HK-2 (cell line): ENCODE measurements at regions not wholly inside any gene's neighbourhood (a gene's known extent, or its start where the extent isn't known, plus 50 kb on each side); places are given as distances from the start of the nearest gene placed in this dataset.

Experiments used
- DNase-seq: peaks from one replicate; pipeline ENCODE4 v3.0.0-alpha.2; 2018; ENCODE audit not compliant: unreplicated experiment

DNA sequence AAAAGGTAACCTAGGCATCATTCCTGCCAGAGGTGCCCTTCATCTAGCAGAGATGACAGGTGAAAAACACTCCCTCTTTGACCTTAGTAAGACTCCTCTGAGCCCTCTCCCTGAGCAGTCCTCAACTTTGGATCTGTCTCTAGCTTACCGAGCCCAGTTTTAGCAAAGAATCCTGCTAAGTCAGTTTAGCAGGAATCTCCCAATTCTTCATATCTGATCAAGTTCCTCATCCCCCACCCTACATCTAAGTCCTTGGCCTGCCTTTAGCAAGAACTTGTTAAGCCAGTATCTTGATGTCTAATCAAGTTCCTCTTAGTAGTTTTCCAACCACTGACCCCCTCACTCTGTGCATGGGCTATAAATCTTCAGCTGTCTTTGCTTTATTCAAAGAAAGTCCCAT, 235.6 kb downstream of the OMA1 start:
- no peak for DNase-seq

DNA sequence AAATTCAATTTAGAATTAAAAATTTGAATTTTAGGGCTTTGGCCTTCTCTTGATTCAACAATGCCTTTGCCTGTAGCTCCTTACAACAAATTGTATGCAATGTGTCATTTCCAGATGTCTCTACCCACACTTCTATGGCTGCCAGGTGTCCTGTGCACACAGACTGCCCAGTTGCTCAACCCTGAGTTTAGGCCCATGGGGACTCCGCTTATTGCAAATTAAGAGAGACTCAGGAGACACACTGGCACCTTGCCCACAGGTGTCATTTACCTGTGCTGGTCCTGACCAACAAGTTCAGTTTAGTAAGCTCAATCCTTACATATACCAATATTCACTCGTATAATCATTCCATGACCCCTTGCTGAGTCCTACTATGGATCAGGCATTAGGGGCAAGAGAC, 236.1 kb downstream of the OMA1 start:
- no peak for DNase-seq

DNA sequence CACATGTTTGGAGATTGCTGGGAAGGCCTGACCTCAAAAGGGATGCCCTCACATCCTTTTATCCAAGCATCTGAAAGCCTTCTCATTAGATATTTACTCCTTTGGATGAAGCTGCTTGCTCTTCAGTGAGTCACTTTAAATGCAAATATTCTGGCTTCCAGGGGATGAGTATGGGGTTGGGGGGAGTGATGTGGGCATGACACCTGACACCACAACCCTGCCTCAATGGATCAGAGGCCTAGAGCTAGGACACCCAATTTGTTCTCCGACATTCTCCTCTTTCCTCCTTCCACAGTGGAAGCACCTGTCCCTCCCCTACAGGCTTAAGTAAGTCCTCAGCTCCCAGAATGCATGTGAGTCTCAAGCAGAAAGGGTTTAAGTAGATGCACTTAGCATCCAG, 238.3 kb downstream of the OMA1 start:
- DNase-seq: no peak

DNA sequence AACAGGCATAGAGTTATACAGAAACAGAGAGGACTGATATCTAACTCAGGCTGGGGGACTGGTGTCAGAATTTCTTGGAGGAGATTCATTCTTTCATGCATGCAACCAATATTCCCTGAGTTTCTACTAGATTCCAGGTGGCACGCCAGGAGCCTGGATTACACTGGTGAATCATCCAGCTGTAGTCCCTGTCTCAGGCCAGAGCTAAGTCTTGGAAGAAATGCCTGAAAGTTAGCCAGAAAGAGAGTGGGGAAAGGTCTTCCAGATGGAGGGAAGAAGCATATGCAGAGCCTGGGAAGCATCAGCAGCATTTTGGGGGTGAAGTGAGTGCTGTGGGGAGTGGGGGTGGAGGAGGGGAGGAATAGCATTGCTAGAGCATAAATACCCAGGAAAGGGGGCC, 239.1 kb downstream of the OMA1 start:
- no peak for DNase-seq

DNA sequence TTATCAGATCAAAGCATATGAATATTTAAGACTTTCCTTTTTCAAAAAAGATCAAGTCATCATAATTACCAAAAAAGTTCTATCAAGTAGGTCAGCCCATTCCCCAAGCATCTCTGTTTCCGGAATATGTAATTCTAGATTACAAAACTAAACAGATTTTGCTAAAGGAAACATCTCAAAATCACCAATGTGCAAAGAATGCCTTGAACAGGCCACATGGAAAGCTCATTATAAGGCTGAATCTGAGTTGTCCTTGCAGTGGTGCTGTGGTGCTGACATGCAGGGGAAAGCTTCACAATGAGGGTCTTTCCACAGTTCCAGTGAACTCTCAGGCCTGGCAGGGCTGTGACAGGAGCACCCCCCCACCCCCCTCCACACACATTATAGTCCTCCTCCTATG, 240.9 kb downstream of the OMA1 start:
- DNase-seq: no peak

DNA sequence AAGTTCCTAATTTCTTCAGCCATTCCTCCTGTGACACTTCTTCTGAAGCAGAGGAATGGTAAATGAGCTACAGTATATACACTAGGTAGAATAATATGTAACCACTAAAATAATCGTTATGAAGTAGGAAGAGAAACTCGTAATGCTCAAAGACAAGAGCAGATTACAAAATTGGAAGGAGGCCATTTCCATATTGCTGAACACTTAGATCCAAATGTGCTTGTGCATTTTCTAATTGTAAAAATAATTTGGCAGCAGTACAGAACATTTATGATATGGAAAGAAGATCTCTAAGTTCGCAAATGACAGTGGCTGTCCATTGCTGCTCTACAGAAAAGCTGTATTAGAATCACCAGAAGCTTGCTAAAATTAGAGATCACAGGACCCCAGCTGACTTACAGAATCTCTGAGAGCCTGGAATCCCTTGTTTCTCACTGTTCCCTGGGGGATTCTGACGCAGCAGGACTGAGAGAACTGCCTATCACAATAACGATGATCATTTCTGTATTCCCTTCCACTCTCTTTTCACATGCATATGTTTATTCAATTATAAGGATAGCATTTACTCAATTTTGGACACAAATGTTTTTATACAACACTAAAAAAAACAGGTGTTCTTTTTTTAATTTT, 242.1 kb downstream of the OMA1 start:
- no peak for DNase-seq

DNA sequence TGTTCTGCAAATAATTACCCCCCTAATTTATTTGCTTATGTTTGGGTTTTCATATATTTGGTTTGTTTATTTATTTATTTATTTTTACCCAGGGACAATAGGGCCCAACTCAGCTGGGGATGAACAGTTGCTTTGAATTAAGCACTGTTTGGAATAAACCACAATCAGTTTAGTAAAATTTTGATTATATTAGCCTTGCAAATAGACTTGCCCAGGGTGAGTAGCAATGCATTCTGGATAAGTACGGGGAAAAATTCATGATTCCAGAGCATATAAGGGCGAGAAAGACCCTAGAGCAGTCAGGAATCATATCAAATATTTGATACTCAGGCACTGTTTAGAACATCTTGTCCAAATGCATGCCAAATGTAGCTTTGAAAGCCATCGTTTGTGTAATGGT, 242.7 kb downstream of the OMA1 start:
- no peak for DNase-seq

DNA sequence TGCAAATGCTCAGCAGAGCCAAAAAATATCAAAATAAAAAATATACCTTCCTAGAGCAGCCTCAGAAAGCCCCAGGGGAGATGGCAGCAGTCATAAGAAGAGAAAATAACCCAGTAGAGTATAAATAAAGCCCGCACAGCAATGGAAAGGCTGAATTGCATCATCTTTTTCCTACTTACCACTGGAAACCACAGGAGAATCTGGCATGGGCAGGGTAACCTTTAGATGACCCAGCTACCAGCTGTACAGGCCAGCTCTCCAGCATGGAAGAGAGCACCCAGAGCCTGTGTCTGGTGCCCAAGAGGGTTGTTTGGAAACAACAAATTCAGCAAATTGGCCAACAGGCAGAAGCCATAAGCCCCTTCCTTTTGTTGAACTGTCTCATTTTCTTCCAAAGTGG, 253.1 kb downstream of the OMA1 start:
- no peak for DNase-seq

DNA sequence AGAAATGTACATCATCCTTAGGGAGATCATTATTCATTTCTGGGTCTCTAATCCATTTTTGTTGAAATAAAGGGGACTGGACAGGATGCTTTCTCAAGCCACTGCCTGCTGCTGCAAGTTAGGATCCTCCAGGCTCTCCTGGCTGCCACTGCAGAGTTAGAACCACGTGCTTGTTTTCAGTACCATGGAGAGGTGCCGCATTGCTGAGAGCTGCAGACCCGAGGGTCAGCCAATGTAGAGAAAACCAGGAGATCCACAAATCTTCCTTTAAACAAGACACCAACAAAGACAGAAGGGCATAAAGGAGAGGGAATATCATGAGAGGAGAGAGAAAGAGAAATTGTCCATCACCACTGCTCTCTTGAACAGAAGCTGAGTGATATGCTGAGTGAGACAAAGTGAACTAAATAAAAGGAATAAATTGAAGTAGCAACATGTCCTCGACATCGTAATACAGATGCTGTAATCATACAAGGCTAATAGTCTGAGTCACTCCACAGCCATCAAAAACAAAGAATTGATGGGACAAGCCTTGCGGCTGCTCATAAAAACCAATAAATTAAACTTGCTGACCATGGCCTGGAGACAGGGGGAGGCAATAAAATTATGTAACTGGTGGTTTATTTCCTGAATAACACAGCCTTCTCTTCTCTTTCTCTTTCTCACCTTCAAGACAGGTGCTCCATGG, 255.7 kb downstream of the OMA1 start:
- no peak for DNase-seq

DNA sequence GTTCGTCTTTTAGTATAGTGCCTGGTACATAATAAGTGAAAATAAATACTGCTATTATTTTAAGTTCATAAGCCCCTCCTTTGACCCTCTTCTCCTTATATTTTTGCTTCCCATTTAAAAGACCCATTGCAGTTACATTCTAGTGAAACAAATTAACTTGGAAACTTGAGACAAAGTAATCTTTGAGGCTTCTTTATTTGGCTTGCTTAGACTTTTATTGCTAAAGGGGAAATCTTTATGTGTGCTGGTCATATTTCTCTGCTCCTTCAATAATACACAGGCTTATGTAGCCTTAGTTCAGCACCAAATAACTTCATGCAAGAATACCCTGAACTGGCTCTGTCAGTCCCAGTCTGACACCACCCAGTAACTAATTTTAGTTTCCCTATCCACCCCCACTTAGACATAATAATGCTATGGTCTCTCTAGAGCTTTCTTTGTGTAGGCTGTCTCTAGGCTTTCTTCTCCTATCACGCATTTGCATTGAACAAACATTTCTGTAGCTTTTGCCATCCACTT, 257.8 kb downstream of the OMA1 start:
- DNase-seq: no peak

DNA sequence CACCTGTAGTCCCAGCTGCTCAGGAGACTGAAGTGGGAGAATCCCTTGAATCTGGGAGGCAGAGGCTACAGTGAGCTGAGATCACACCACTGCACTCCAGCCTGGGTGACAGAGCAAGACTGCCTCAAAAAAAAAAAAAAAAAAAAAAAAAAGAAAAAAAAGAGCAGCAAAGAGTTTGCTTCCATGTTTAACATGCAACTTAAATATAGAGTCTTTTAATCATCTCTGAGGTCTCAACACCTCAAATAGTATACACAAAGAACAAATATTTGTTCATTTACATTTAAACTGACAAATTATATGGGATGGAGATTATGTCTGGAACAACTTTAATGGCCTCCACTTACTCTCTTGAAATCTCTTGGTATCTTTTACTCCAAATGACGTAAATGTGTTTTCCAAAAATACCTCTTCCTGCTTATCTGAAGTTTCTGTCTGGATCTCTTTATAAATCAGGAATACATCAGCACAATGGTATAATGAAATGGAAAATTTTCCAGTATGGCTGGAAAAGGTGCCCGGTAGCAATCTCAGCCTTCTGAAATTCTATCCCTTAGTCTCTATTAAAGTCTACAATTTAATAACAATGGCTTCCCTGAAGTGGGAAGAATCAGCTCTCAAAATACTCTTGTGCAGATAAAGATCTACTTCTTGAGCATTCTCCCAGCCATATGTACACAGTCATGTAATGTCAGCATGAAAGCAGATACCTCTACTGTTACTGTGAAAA, 258.5 kb downstream of the OMA1 start:
- no peak for DNase-seq

DNA sequence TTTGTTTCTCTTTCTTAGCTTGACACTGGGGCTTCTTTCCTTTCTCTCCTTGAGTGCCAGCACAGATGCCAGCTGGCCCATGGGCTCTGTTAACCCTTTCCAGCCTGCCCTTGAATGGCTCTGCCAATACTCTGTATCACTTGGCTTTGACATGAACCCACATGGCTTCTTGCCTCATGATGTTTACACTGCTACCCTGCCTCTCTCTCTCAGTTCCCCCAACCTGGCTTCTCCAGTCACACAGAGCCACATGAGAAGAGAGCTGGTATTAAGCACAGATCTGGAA, 262.4 kb downstream of the OMA1 start:
- no peak for DNase-seq

DNA sequence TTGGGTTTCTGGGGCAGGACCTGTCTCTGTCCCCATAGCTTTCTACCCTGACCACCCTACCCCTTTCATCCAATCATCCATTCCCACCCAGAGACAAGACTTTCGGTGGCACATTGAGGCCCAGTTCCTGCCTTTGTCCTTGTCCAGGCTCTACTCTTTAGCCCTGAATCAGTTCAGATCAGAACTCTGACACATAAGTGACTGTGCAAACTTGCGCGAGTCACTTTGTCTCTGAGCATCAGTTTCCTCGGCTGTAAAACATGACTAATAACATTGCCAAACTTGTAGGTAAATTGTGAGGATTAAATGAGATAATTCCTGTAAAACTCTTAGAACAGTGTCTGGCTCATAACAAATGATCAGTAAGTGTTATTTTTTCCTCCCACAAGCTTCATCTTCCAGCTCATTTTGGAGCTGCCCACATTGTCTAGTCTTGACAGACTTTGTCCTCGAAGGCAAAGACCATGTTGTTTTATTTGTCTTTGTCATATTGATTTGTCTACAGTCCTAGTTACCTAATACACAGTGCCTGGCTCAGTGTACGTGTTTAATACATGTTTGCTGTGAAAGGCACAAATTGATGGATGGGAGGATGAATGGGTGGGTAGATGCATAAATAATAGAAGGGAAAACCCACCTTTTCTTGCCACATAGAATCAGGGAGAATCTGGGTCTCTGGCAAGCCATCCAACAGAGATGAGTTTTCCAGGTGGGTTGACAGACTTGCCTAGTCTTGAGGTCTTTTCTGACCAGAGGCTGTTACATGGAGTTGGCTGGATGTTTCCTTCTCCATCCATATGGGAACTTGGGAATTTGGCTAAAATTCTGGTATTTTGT, 262.9 kb downstream of the OMA1 start:
- DNase-seq: no peak

DNA sequence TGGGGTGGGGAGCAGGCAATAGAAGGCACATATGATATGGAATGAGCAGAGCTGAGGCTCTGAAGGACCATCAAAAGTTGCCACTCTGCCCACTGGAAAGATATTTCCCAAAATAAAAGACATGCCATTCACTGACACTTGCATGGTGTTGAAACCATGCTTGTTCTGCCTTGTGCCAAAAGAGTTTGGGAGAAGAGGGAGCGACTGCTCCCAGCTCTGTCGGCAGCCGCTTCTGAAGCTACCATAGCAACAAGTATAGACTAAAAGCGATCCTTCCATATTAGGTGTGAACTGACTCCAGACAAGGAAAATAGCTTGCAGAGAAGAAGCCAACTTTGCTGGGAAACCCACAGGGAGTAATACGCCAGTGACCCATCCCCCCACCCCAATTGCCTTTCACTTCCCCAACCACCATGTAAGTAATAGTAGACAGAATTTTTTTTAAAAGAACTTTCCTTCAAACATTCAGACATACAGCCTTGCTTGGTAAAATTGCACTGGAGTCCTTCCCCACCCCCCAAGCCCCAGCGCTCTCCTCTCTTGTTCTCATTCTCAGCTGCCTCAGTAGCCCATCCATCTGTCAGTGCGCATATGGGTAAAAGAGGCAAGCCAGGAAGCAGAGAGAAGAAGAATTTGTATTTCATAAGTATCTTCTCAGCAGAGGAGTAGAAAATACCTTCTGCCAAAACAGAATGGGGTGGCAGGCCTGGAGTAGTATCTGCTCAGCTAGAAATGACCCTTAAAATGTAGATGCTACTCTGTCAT, 263.7 kb downstream of the OMA1 start:
- DNase-seq: no peak

DNA sequence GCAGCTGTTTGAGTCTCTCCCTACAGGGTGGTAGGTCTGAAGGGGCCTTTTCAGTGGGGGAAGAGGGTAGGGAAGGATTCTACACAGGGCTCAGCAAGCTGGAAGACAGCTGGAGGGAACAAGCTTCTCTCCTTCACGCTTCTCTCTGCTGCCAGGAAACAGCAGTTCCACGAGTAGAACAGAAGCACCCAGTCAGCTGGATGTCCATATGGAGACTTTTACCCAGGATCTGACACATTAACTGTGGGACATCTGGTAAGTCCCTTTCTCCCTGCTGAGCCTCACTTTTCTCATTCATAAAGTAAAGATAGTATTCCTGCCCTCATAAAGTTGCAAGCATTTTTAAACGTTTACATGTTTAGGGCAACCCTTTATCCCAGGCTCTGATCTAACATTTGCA, 280.3 kb downstream of the OMA1 start:
- DNase-seq: no peak

DNA sequence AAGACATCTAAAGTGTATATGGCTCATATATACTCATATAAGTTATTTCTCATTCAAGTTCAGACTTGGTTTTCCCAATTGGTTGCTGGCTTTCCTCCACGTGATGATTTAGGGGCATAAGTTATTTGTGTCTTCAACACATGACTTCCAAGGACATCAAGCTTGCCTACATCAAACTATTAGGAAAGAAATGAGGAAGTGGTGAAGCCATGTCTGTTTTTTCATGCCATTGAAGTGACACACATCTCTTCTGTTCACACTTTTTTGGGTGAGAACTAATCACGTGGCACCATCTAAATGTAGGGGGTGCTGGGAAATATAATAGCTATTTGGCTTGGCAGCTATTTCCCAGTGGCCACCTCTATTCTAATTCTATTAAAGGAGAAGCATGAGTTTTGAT, 282.1 kb downstream of the OMA1 start:
- DNase-seq: no peak

DNA sequence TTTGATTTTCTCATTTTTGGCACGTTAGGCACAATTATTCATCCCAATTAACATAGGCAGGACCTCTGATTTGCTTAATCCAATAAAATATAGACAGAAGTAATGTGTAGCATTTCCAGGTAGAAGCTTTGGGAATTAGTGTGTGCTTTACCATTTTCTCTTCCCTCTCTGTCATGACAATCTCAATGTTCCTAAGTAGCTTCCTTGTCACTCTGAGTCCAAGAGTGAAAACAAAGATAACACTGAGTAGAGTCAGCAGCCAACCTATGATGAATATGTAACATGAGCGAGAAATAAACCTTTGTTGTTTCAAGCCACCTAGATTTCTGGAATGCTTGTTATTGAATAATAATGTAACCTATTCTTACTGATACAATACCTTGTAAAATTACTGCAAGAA, 283.8 kb downstream of the OMA1 start:
- no peak for DNase-seq

DNA sequence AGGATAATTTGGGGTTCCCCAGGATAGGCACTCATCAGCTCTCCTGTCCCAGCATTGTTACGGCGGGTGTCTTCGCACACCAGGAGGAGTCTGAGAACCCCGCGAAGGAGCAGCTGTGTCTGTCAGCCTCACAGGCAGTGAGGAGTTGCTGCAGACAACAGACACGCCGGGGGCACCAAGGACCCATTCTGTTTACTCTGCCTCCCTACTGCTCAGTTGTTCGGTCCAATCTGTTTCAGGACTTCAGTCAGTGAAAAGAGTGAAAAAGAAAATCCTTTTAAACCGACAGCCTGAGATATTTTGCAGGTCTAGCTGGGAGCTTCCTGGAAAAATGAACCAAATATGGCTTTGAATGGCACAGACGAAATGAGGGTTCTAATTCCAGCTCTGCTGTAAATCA, 288.4 kb downstream of the OMA1 start:
- DNase-seq: no peak

DNA sequence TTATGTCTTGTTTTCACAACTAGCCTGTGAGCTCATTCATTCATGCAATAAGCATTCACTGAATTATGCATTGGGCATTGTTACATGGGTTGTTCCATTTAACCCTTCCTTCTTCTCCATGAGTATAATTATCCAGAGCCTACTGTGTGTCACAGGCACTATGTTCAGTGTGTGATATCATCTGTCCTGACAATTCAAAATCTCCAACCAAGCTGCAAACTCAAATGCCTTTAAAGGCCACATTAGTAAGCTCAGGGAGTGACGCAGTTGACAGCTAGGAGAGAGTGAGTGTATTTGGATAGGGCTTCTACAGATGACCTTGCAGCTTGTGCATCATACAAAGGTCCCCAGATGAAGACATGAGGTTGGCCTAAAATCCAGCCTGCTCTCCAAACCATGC, 289.5 kb downstream of the OMA1 start:
- no peak for DNase-seq

DNA sequence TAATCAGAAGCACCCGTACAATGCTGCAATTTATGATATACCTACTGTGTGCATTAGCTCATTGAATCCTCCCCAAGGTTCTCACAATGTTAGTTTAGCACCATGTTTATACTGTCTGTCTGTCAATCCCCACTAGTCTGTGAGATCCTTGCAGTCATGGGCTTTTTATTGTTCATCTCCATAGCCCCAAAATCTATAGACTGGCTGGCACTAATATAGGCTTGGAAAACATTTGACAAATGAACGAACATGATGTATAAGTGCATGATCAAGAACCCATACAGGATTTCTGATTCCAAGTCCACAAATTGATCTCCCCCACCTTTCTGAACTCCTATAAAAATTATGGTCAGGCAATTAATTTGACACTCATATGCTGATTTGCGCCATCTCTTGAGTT, 290.0 kb downstream of the OMA1 start:
- no peak for DNase-seq

DNA sequence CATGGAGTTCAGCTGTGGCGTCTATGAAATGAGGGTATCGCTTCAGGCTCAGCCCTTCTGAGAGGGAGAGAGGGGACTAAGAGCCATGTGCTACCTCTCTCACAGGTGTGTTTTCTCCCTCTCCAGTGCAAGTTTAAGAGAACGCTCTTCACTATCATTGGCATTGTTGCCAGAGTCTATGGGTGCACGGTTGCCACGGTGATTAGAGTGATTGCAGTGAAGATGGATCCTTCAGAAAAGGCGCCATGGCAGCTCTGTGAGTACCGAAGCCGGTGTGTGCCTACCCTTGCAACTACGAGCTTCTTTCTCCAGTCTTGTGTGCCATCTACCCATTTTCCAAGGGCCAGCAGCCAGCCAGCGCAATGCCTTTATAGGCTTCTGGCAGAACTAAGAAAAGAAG, 290.5 kb downstream of the OMA1 start:
- DNase-seq: no peak

DNA sequence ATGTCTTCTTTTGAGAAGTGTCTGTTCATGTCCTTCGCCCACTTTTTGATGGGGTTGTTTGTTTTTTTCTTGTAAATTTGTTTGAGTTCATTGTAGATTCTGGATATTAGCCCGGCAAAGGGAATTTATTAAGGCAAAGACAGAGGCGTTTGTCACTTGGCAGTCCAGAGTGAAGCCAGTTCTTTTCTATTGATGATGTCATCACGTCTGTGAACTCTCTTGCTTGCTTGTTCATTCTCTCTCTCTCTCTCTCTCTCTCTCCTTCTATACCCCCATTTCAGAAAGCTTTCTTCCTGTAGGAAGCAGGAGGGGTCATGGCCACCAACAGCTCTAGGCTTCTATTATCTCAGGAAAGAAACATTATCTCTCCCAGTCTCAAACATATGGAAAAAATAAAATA, 291.3 kb downstream of the OMA1 start:
- DNase-seq: no peak
